ENCODE measurements at regions not wholly inside any gene's neighbourhood (a gene's known extent, or its start where the extent isn't known, plus 50 kb on each side); places are given as distances from the start of the nearest gene placed in this dataset.
A peak's percentile ranks its signal among the peaks of the same experiment; 100 is the strongest.

- DNase-seq (ENCODE audit: low spot score in 2 of 2) (peak in 1 of 2 donors; percentile 21), ATAC-seq (peak; percentile 97 to 99)
- peaks cover 3 to 8% of the 10 kb centered on the region in 2 donors for H3K9me3 Mint-ChIP-seq
- H3K27ac Mint-ChIP-seq, result no peak overlapping the region
- H3K36me3 Mint-ChIP-seq, result peaks cover 8 to 11% of the 10 kb centered on the region in 2 donors
Observed at GRCh38 chr5:148708854-148709253, 54.5 kb upstream of the HTR4 start.

GRCh38 chr5:148711961-148712360 is 57.6 kb upstream of the HTR4 start:
- ATAC-seq, result no peak

GRCh38 chr5:148713735-148714508 is 59.6 kb upstream of the HTR4 start:
- ATAC-seq, result peak; percentile 16 to 63
- Mint-ChIP-seq H3K27ac (no peak overlapping the region), H3K36me3 (peaks cover 6 to 7% of the 10 kb centered on the region in 2 donors), H3K9me3 (peaks cover 0 to 12% of the 10 kb centered on the region in 2 donors)
- no peak for DNase-seq (ENCODE audit: low spot score in 2 of 2)

More at GRCh38 chr5:148711961-148712360, 57.6 kb upstream of the HTR4 start:
- H3K36me3 Mint-ChIP-seq, result peaks cover 6 to 7% of the 10 kb centered on the region in 2 donors
- no peak for DNase-seq (ENCODE audit: low spot score in 2 of 2)
- H3K9me3 Mint-ChIP-seq, result peaks cover 0 to 12% of the 10 kb centered on the region in 2 donors
- no peak overlapping the region for H3K27ac Mint-ChIP-seq

- Mint-ChIP-seq H3K27ac (no peak overlapping the region), H3K36me3 (peaks cover 0 to 7% of the 10 kb centered on the region in 2 donors), H3K9me3 (peaks cover 0 to 8% of the 10 kb centered on the region in 2 donors)
- no peak for ATAC-seq
- DNase-seq (ENCODE audit: low spot score in 2 of 2), result no peak
Observed at GRCh38 chr5:148716716-148717115, 62.4 kb upstream of the HTR4 start.

- Mint-ChIP-seq H3K9me3 (peaks cover 0 to 8% of the 10 kb centered on the region in 2 donors), H3K27ac (no peak overlapping the region), H3K36me3 (peaks cover 0 to 7% of the 10 kb centered on the region in 2 donors)
- no peak for DNase-seq (ENCODE audit: low spot score in 2 of 2)
- no peak for ATAC-seq
Observed at GRCh38 chr5:148717668-148718067, 63.3 kb upstream of the HTR4 start.

- no peak for ATAC-seq
- Mint-ChIP-seq H3K9me3 (peaks cover 0 to 8% of the 10 kb centered on the region in 2 donors), H3K27ac (no peak overlapping the region), H3K36me3 (peaks cover 0 to 7% of the 10 kb centered on the region in 2 donors)
- no peak for DNase-seq (ENCODE audit: low spot score in 2 of 2)
Observed at GRCh38 chr5:148719605-148720004, 65.3 kb upstream of the HTR4 start.

GRCh38 chr5:148720257-148720656 is 65.9 kb upstream of the HTR4 start:
- H3K27ac Mint-ChIP-seq, result no peak overlapping the region
- DNase-seq (ENCODE audit: low spot score in 2 of 2), result no peak
- peaks cover 0 to under 1% of the 10 kb centered on the region in 2 donors for H3K36me3 Mint-ChIP-seq
- no peak for ATAC-seq
- H3K9me3 Mint-ChIP-seq, result peaks cover 0 to 2% of the 10 kb centered on the region in 2 donors

GRCh38 chr5:148723143-148723542 is 68.8 kb upstream of the HTR4 start:
- Mint-ChIP-seq H3K36me3 (no peaks in the 10 kb centered on the region), H3K9me3 (no peaks in the 10 kb centered on the region), H3K27ac (no peak overlapping the region)
- no peak for ATAC-seq
- no peak for DNase-seq (ENCODE audit: low spot score in 2 of 2)

- Mint-ChIP-seq H3K9me3 (no peaks in the 10 kb centered on the region), H3K27ac (no peak overlapping the region), H3K36me3 (no peaks in the 10 kb centered on the region)
- ATAC-seq, result no peak
- DNase-seq (ENCODE audit: low spot score in 2 of 2), result no peak
Observed at GRCh38 chr5:148725675-148726074, 71.3 kb upstream of the HTR4 start.

GRCh38 chr5:148729182-148729581 is 74.9 kb upstream of the HTR4 start:
- no peaks in the 10 kb centered on the region for H3K36me3 Mint-ChIP-seq
- H3K9me3 Mint-ChIP-seq, result no peaks in the 10 kb centered on the region
- ATAC-seq, result no peak
- DNase-seq (ENCODE audit: low spot score in 2 of 2), result no peak
- no peak overlapping the region for H3K27ac Mint-ChIP-seq

GRCh38 chr5:148730270-148730669 is 75.9 kb upstream of the HTR4 start:
- no peaks in the 10 kb centered on the region for H3K9me3 Mint-ChIP-seq
- H3K27ac Mint-ChIP-seq, result no peak overlapping the region
- H3K36me3 Mint-ChIP-seq, result no peaks in the 10 kb centered on the region
- ATAC-seq (no peak), DNase-seq (ENCODE audit: low spot score in 2 of 2) (no peak)

GRCh38 chr5:148730942-148731898 is 76.9 kb upstream of the HTR4 start:
- no peaks in the 10 kb centered on the region for H3K36me3 Mint-ChIP-seq
- DNase-seq (ENCODE audit: low spot score in 2 of 2) (peak in 1 of 2 donors; percentile 59), ATAC-seq (peak; percentile 89 to 93)
- H3K27ac Mint-ChIP-seq, result no peak overlapping the region
- H3K9me3 Mint-ChIP-seq, result no peaks in the 10 kb centered on the region

GRCh38 chr5:148732692-148733091 is 78.4 kb upstream of the HTR4 start:
- no peak for DNase-seq (ENCODE audit: low spot score in 2 of 2)
- Mint-ChIP-seq H3K36me3 (no peaks in the 10 kb centered on the region), H3K9me3 (no peaks in the 10 kb centered on the region), H3K27ac (no peak overlapping the region)
- ATAC-seq, result no peak

GRCh38 chr5:148733601-148734438 is 79.5 kb upstream of the HTR4 start:
- no peak overlapping the region for H3K27ac Mint-ChIP-seq
- no peaks in the 10 kb centered on the region for H3K9me3 Mint-ChIP-seq
- H3K36me3 Mint-ChIP-seq, result no peaks in the 10 kb centered on the region
- DNase-seq (ENCODE audit: low spot score in 2 of 2), result peak in 1 of 2 donors; percentile 73
- ATAC-seq, result peak; percentile 42 to 47

GRCh38 chr5:148734518-148734917 is 80.2 kb upstream of the HTR4 start:
- DNase-seq (ENCODE audit: low spot score in 2 of 2) (no peak), ATAC-seq (no peak)
- Mint-ChIP-seq H3K9me3 (no peaks in the 10 kb centered on the region), H3K27ac (no peak overlapping the region), H3K36me3 (no peaks in the 10 kb centered on the region)

GRCh38 chr5:148735301-148735835 is 81.0 kb upstream of the HTR4 start:
- H3K36me3 Mint-ChIP-seq, result no peaks in the 10 kb centered on the region
- DNase-seq (ENCODE audit: low spot score in 2 of 2) (no peak), ATAC-seq (no peak)
- H3K27ac Mint-ChIP-seq, result no peak overlapping the region
- H3K9me3 Mint-ChIP-seq, result no peaks in the 10 kb centered on the region

Measured in activated naive CD4-positive, alpha-beta T cell treated with anti-CD3 and anti-CD28 coated beads, Interleukin-2, amount 50 U/mL, for 72 hours (primary cell).